DND-41 (cell line): ENCODE measurements at regions not wholly inside any gene's neighbourhood (a gene's known extent, or its start where the extent isn't known, plus 50 kb on each side); places are given as distances from the start of the nearest gene placed in this dataset.

Experiments
- EZH2 ChIP-seq: IDR thresholded peaks from 3 replicates; pipeline ENCODE4 v1.6.1; 2012; ENCODE audit warnings: borderline replicate concordance, low read depth, mild to moderate bottlenecking, moderate library complexity, low read length, inconsistent platforms; ENCODE audit not compliant: severe bottlenecking
- TF ChIP-seq, protein P1 (sequence below): IDR thresholded peaks from 2 replicates; pipeline ENCODE4 v1.5.1; 2012; ENCODE audit warnings: borderline replicate concordance, low read length, moderate library complexity, mild to moderate bottlenecking; ENCODE audit not compliant: poor library complexity, severe bottlenecking; ENCODE audit errors: extremely low read depth

DNA sequence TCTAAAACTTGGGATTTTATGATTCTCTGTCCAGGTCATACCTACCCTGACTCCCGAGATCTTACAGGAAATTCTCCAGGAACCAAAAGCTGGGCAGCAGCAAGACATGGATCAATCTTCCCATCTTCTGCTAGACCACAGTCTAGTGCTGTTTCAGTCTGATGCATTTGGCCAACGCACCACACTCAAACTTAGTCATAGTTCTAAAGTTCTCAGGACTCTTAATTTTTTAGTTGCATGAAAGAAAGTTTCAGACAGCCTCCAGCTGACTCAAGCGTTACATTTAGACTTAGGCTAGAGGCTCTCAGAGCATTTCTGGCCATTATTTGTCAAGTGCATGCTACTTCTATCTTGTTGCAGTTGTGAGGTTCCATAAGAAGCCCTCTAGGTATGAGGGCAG, 230.1 kb upstream of the CCDC150 start:
- TF ChIP-seq, protein P1, sequence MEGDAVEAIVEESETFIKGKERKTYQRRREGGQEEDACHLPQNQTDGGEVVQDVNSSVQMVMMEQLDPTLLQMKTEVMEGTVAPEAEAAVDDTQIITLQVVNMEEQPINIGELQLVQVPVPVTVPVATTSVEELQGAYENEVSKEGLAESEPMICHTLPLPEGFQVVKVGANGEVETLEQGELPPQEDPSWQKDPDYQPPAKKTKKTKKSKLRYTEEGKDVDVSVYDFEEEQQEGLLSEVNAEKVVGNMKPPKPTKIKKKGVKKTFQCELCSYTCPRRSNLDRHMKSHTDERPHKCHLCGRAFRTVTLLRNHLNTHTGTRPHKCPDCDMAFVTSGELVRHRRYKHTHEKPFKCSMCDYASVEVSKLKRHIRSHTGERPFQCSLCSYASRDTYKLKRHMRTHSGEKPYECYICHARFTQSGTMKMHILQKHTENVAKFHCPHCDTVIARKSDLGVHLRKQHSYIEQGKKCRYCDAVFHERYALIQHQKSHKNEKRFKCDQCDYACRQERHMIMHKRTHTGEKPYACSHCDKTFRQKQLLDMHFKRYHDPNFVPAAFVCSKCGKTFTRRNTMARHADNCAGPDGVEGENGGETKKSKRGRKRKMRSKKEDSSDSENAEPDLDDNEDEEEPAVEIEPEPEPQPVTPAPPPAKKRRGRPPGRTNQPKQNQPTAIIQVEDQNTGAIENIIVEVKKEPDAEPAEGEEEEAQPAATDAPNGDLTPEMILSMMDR: no peak
- no peak for TF ChIP-seq EZH2
